ENCODE measurements at regions not wholly inside any gene's neighbourhood (a gene's known extent, or its start where the extent isn't known, plus 50 kb on each side); places are given as distances from the start of the nearest gene placed in this dataset.
"Not testable (repeated sequence)": the region's sequence is repeated elsewhere in the genome, so short reads cannot be mapped to it uniquely, and the experiment has no call there.

GRCh38 chr2:109047569-109047968 lies 58.5 kb upstream of the EDAR start:
- DNase-seq = not testable (repeated sequence)

GRCh38 chr2:109046925-109047508 lies 58.0 kb upstream of the EDAR start:
- DNase-seq = peak; percentile 8

- DNase-seq = no peak
Observed at GRCh38 chr2:109045505-109045904, 56.5 kb upstream of the EDAR start.

- DNase-seq = no peak
Observed at GRCh38 chr2:109038992-109039391, 50.0 kb upstream of the EDAR start.
